ENCODE measurements at regions not wholly inside any gene's neighbourhood (a gene's known extent, or its start where the extent isn't known, plus 50 kb on each side); places are given as distances from the start of the nearest gene placed in this dataset.

DNA sequence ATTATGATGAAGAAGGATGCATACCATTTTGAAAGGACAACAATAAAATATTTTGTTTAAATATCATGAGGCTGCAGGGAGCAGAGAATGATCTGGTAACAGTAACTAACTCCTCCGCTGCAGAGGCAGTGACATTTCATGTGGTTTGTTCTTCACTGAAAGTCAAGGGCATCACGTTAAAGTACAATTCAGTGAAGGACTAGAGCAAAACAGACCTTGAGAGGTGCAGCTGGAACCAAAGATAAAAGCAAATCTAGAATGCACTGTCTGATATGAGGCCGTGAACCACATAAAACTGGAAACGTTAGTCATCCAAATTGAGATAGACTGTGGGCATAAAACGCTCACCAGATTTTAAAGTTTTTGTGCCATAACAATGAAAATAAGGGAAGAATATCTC lies 522.9 kb upstream of the TNP1 start:
- Histone ChIP-seq H3K9me3 (ENCODE audit: control insufficient read depth, insufficient read depth, low read length) (no peaks in the 10 kb centered on the region), H3K27ac (ENCODE audit: low read depth, low read length) (no peak overlapping the region), H3K79me2 (ENCODE audit: control insufficient read depth, low read length) (no peaks in the 10 kb centered on the region), H3F3A (ENCODE audit: control insufficient read depth, insufficient read depth) (no peaks in the 10 kb centered on the region), H3K27me3 (ENCODE audit: control insufficient read depth, low read length) (no peaks in the 10 kb centered on the region), H3K36me3 (ENCODE audit: control insufficient read depth, low read length) (no peaks in the 10 kb centered on the region), H3K4me2 (ENCODE audit: low read length) (no peak overlapping the region), H3K9me2 (replicated peaks; ENCODE audit: control insufficient read depth, low read length) (no peaks in the 10 kb centered on the region), H3K4me3 (ENCODE audit: low read length) (no peak overlapping the region), H4K20me1 (ENCODE audit: control insufficient read depth, insufficient read depth, low read depth, low read length) (no peaks in the 10 kb centered on the region), H3K4me1 (ENCODE audit: control insufficient read depth, low read length) (no peaks in the 10 kb centered on the region)
- no peak for TF ChIP-seq EZH2phosphoT487 (IDR thresholded peaks at IDR 0.05; ENCODE audit: borderline replicate concordance, low read length)
- TF ChIP-seq, protein P1, sequence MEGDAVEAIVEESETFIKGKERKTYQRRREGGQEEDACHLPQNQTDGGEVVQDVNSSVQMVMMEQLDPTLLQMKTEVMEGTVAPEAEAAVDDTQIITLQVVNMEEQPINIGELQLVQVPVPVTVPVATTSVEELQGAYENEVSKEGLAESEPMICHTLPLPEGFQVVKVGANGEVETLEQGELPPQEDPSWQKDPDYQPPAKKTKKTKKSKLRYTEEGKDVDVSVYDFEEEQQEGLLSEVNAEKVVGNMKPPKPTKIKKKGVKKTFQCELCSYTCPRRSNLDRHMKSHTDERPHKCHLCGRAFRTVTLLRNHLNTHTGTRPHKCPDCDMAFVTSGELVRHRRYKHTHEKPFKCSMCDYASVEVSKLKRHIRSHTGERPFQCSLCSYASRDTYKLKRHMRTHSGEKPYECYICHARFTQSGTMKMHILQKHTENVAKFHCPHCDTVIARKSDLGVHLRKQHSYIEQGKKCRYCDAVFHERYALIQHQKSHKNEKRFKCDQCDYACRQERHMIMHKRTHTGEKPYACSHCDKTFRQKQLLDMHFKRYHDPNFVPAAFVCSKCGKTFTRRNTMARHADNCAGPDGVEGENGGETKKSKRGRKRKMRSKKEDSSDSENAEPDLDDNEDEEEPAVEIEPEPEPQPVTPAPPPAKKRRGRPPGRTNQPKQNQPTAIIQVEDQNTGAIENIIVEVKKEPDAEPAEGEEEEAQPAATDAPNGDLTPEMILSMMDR (IDR thresholded peaks at IDR 0.05; ENCODE audit: low read depth, low read length, poor library complexity, severe bottlenecking): no peak

DNA sequence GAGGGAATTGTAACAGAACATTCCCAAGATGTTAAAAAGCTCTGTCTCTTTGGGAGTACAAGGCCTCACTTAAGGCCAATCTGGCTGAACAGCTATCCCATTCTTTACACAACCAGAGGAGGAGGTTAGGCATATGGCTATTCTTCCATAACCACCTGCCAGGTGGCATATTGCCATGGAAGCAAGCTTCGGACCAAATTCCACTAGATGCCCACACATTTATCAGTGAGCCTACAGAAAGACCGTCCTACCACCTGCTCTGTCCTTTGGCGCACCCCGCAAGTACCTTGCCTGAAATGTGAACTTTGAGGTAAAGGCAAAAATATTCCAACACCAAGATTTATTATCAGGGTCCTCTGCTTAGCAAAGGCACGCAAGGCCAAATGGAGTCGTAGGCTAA lies 519.9 kb upstream of the TNP1 start:
- no peaks in the 10 kb centered on the region for H3K79me2 ChIP-seq (ENCODE audit: control insufficient read depth, low read length)
- no peak overlapping the region for H3K4me2 ChIP-seq (ENCODE audit: low read length)
- H3K4me3 ChIP-seq (ENCODE audit: low read length): no peak overlapping the region
- no peaks in the 10 kb centered on the region for H3K9me3 ChIP-seq (ENCODE audit: control insufficient read depth, insufficient read depth, low read length)
- no peak overlapping the region for H3K27ac ChIP-seq (ENCODE audit: low read depth, low read length)
- H3K4me1 ChIP-seq (ENCODE audit: control insufficient read depth, low read length): no peaks in the 10 kb centered on the region
- H3K9me2 ChIP-seq (replicated peaks; ENCODE audit: control insufficient read depth, low read length): no peaks in the 10 kb centered on the region
- H3K36me3 ChIP-seq (ENCODE audit: control insufficient read depth, low read length): no peaks in the 10 kb centered on the region
- H3K27me3 ChIP-seq (ENCODE audit: control insufficient read depth, low read length): no peaks in the 10 kb centered on the region
- H3F3A ChIP-seq (ENCODE audit: control insufficient read depth, insufficient read depth): no peaks in the 10 kb centered on the region
- no peaks in the 10 kb centered on the region for H4K20me1 ChIP-seq (ENCODE audit: control insufficient read depth, insufficient read depth, low read depth, low read length)
- TF ChIP-seq EZH2phosphoT487 (IDR thresholded peaks at IDR 0.05; ENCODE audit: borderline replicate concordance, low read length): no peak
- TF ChIP-seq, protein P1 (IDR thresholded peaks at IDR 0.05; ENCODE audit: low read depth, low read length, poor library complexity, severe bottlenecking): no peak

DNA sequence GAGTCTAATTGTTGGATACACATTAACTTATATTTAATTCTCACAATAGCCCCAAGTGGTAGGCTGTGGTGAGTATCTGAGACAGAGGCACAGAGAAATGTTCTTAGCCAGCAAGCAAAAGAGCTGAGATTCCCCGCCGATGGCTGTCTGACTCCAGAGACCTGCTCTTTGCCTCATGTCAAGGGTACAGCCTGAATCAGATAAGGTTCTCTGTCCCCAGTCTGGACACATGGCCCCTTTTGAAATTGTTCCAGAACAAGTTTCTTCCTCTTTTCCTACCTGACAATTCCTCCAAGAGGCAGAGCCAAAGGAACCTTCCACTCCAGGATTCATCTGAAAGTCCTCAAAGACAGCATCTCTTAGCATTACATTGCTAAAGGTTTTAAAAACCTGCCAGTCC lies 512.9 kb upstream of the TNP1 start:
- no peak for TF ChIP-seq EZH2phosphoT487 (IDR thresholded peaks at IDR 0.05; ENCODE audit: borderline replicate concordance, low read length)
- TF ChIP-seq, protein P1 (IDR thresholded peaks at IDR 0.05; ENCODE audit: low read depth, low read length, poor library complexity, severe bottlenecking): no peak

More for the DNA sequence above, 512.9 kb upstream of the TNP1 start:
- H3K9me2 ChIP-seq (replicated peaks; ENCODE audit: control insufficient read depth, low read length): no peaks in the 10 kb centered on the region
- H4K20me1 ChIP-seq (ENCODE audit: control insufficient read depth, insufficient read depth, low read depth, low read length): no peaks in the 10 kb centered on the region
- no peaks in the 10 kb centered on the region for H3K9me3 ChIP-seq (ENCODE audit: control insufficient read depth, insufficient read depth, low read length)
- no peaks in the 10 kb centered on the region for H3K36me3 ChIP-seq (ENCODE audit: control insufficient read depth, low read length)
- H3K27ac ChIP-seq (ENCODE audit: low read depth, low read length): no peak overlapping the region
- H3K79me2 ChIP-seq (ENCODE audit: control insufficient read depth, low read length): no peaks in the 10 kb centered on the region
- H3K4me1 ChIP-seq (ENCODE audit: control insufficient read depth, low read length): no peaks in the 10 kb centered on the region
- H3K27me3 ChIP-seq (ENCODE audit: control insufficient read depth, low read length): 0 out of 2 replicates have a peak, but pooled peaks cover 2% of the 10 kb centered on the region
- no peak overlapping the region for H3K4me2 ChIP-seq (ENCODE audit: low read length)
- H3F3A ChIP-seq (ENCODE audit: control insufficient read depth, insufficient read depth): no peaks in the 10 kb centered on the region
- no peak overlapping the region for H3K4me3 ChIP-seq (ENCODE audit: low read length)

All from DOHH2 (cell line).